HG03196 (cell line): ENCODE measurements at regions not wholly inside any gene's neighbourhood (a gene's known extent, or its start where the extent isn't known, plus 50 kb on each side); places are given as distances from the start of the nearest gene placed in this dataset.
"Not testable (repeated sequence)": the region's sequence is repeated elsewhere in the genome, so short reads cannot be mapped to it uniquely, and the experiment has no call there.

ENCODE experiments used
- ATAC-seq: cut with Tn5 transposase; IDR thresholded peaks from one replicate; pipeline ENCODE4 v1.9.1; 2021; ENCODE audit not compliant: unreplicated experiment

GRCh38 chr12:89191597-89191996, 160.7 kb downstream of the DUSP6 start:
- ATAC-seq: not testable (repeated sequence)

GRCh38 chr12:89189448-89189847, 162.9 kb downstream of the DUSP6 start:
- no peak for ATAC-seq

- ATAC-seq: no peak
These were observed 164.8 kb downstream of the DUSP6 start for GRCh38 chr12:89187507-89187906.

GRCh38 chr12:89185889-89186288, 166.4 kb downstream of the DUSP6 start:
- ATAC-seq: no peak

GRCh38 chr12:89185181-89185580, 167.1 kb downstream of the DUSP6 start:
- ATAC-seq: no peak

GRCh38 chr12:89183985-89184435, 168.3 kb downstream of the DUSP6 start:
- ATAC-seq: no peak

GRCh38 chr12:89181271-89181920, 170.9 kb downstream of the DUSP6 start:
- ATAC-seq: no peak

- no peak for ATAC-seq
These were observed 171.8 kb downstream of the DUSP6 start for GRCh38 chr12:89180496-89180895.

GRCh38 chr12:89179983-89180382, 172.3 kb downstream of the DUSP6 start:
- no peak for ATAC-seq

- ATAC-seq: no peak
These were observed 173.1 kb downstream of the DUSP6 start for GRCh38 chr12:89179245-89179644.

- no peak for ATAC-seq
These were observed 174.4 kb downstream of the DUSP6 start for GRCh38 chr12:89177802-89178395.

GRCh38 chr12:89176676-89177075, 175.6 kb downstream of the DUSP6 start:
- ATAC-seq: no peak

GRCh38 chr12:89173678-89174077, 178.6 kb downstream of the DUSP6 start:
- ATAC-seq: no peak

- no peak for ATAC-seq
These were observed 179.2 kb downstream of the DUSP6 start for GRCh38 chr12:89173096-89173495.

GRCh38 chr12:89172224-89172623, 180.1 kb downstream of the DUSP6 start:
- no peak for ATAC-seq

- ATAC-seq: no peak
These were observed 183.0 kb downstream of the DUSP6 start for GRCh38 chr12:89169321-89169720.

- ATAC-seq: no peak
These were observed 184.3 kb downstream of the DUSP6 start for GRCh38 chr12:89167986-89168385.

GRCh38 chr12:89166525-89166934, 185.8 kb downstream of the DUSP6 start:
- peak; percentile 85 for ATAC-seq

- no peak for ATAC-seq
These were observed 186.2 kb downstream of the DUSP6 start for GRCh38 chr12:89166121-89166520.

GRCh38 chr12:89165703-89166102, 186.6 kb downstream of the DUSP6 start:
- ATAC-seq: no peak

GRCh38 chr12:89163918-89164317, 188.4 kb downstream of the DUSP6 start:
- ATAC-seq: no peak

- no peak for ATAC-seq
These were observed 189.6 kb downstream of the DUSP6 start for GRCh38 chr12:89162589-89163261.
